Endothelial cell of umbilical vein (primary cell): ENCODE measurements at regions not wholly inside any gene's neighbourhood (a gene's known extent, or its start where the extent isn't known, plus 50 kb on each side); places are given as distances from the start of the nearest gene placed in this dataset.

Source experiments
- BruUV-seq: library from RNA; stranded (reverse); fragments of 400-500 nt; replicated peaks from 2 replicates; lab custom pipeline; 2021; lab: Mats Ljungman, UMichigan
- CTCF ChIA-PET: fragments of 300-600, 350-600 bp; sonication (Branson Sonifier 250); formaldehyde crosslinking; loops from one replicate; lab custom pipeline; 2021; ENCODE audit warnings: antibody characterized with exemption, inconsistent platforms; lab: Charles Lee
- POLR2A ChIA-PET: fragments of 300-600, 350-600 bp; sonication (Branson Sonifier 250); formaldehyde crosslinking; loops from one replicate; lab custom pipeline; 2021; ENCODE audit warnings: antibody characterized with exemption, inconsistent platforms; lab: Charles Lee
- DNase-seq: peaks from one replicate; pipeline ENCODE4 v3.0.0-alpha.2; 2011; ENCODE audit warnings: low read depth, low spot score
- FAIRE-seq: peaks from 2 replicates; lab custom pipeline; 2011; peaks lifted over from hg19 to GRCh38; lab: Jason Lieb, UNC
- H2AFZ ChIP-seq: 2 replicates; pipeline ENCODE4 v1.6.0; 2012; ENCODE audit warnings: low read depth, low read length, control low read depth, inconsistent platforms
- H3K27ac ChIP-seq: 2 replicates; pipeline ENCODE4 v1.5.1; 2011; ENCODE audit warnings: low read depth, mild to moderate bottlenecking, control low read depth, low read length, moderate library complexity; ENCODE audit not compliant: insufficient read depth
- H3K27me3 ChIP-seq, 2 experiments: 2 replicates each; pipeline versions ENCODE4 v1.6.0 to v1.6.1; 2011; ENCODE audit warnings: low read length in 2 of 2, mixed read lengths in 1 of 2; ENCODE audit not compliant: control insufficient read depth in 2 of 2, insufficient read depth in 2 of 2
- H3K36me3 ChIP-seq, 2 experiments: 2 replicates in 1 of 2; 3 replicates in 1 of 2; pipeline ENCODE4 v1.5.1; 2011; ENCODE audit warnings: low read length in 2 of 2, mild to moderate bottlenecking in 1 of 2, moderate library complexity in 1 of 2; ENCODE audit not compliant: control insufficient read depth in 2 of 2, insufficient read depth in 2 of 2; ENCODE audit errors: extremely low read depth in 1 of 2
- H3K4me1 ChIP-seq: 3 replicates; pipeline ENCODE4 v1.5.1; 2011; ENCODE audit warnings: mild to moderate bottlenecking, low read length; ENCODE audit not compliant: control insufficient read depth, insufficient read depth; ENCODE audit errors: extremely low read depth
- H3K4me2 ChIP-seq: 2 replicates; pipeline ENCODE4 v1.6.1; 2011; ENCODE audit warnings: low read length, control low read depth, mixed read lengths; ENCODE audit not compliant: insufficient read depth
- H3K4me3 ChIP-seq, 3 experiments: fragments of 200-600 bp in 1 of 3; sonication (generic), shearing (Covaris generic) in 1 of 3; replicated peaks in 1 of 3; 2 replicates each; pipeline ENCODE4 v1.5.1; 2011 to 2016; ENCODE audit warnings: control low read depth in 3 of 3, low read length in 3 of 3, mild to moderate bottlenecking in 2 of 3, inconsistent platforms in 1 of 3, low read depth in 1 of 3, moderate library complexity in 1 of 3; ENCODE audit not compliant: insufficient read depth in 1 of 3
- H3K79me2 ChIP-seq: 2 replicates; pipeline ENCODE4 v1.6.0; 2012; ENCODE audit warnings: low read length, inconsistent platforms; ENCODE audit not compliant: control insufficient read depth, insufficient read depth
- H3K9ac ChIP-seq: replicated peaks from 2 replicates; pipeline ENCODE3; 2011; ENCODE audit warnings: low read length, control low read depth; ENCODE audit not compliant: insufficient read depth; ENCODE audit errors: extremely low read depth
- H3K9me1 ChIP-seq: replicated peaks from 3 replicates; pipeline ENCODE4 v1.6.0; 2011; ENCODE audit warnings: mild to moderate bottlenecking, low read length; ENCODE audit not compliant: control insufficient read depth, insufficient read depth; ENCODE audit errors: extremely low read depth
- H3K9me3 ChIP-seq: replicated peaks from 2 replicates; pipeline ENCODE4 v1.5.1; 2012; ENCODE audit warnings: low read length, inconsistent platforms; ENCODE audit not compliant: control insufficient read depth, insufficient read depth
- H4K20me1 ChIP-seq: replicated peaks from 2 replicates; pipeline ENCODE3; 2011; ENCODE audit warnings: mild to moderate bottlenecking, low read length; ENCODE audit not compliant: control insufficient read depth, insufficient read depth; ENCODE audit errors: extremely low read depth
- CTCF ChIP-seq, 2 donors: IDR thresholded peaks; 1 replicate in 1 of 2; 2 replicates in 1 of 2; pipeline ENCODE4 v1.5.1; 2011; ENCODE audit warnings: low read length in 2 of 2, mild to moderate bottlenecking in 2 of 2, moderate library complexity in 2 of 2, control low read depth in 1 of 2, inconsistent platforms in 1 of 2, low read depth in 1 of 2; ENCODE audit not compliant: insufficient read depth in 1 of 2; ENCODE audit errors: extremely low read depth in 1 of 2
- EZH2 ChIP-seq: IDR thresholded peaks from 2 replicates; pipeline ENCODE4 v1.6.1; 2012; ENCODE audit warnings: borderline replicate concordance, low read depth, mild to moderate bottlenecking, moderate library complexity, low read length, inconsistent platforms; ENCODE audit not compliant: severe bottlenecking
- FOS ChIP-seq: IDR thresholded peaks from 2 replicates; pipeline ENCODE4 v1.6.1; 2011; ENCODE audit warnings: mild to moderate bottlenecking, low read length, moderate library complexity, borderline replicate concordance; ENCODE audit not compliant: insufficient read depth
- GATA2 ChIP-seq: IDR thresholded peaks from 2 replicates; pipeline ENCODE4 v1.7.0; 2011; ENCODE audit warnings: low read depth, mild to moderate bottlenecking, moderate library complexity, mixed read lengths, low read length; ENCODE audit not compliant: insufficient read length, insufficient read depth
- JUN ChIP-seq: IDR thresholded peaks from 2 replicates; pipeline ENCODE4 v1.6.1; 2011; ENCODE audit warnings: borderline replicate concordance, low read depth; ENCODE audit not compliant: insufficient read length, insufficient read depth
- MAX ChIP-seq: IDR thresholded peaks from 2 replicates; pipeline ENCODE4 v1.6.1; 2011; ENCODE audit not compliant: insufficient read depth, insufficient read length
- MYC ChIP-seq: IDR thresholded peaks from one replicate; pipeline ENCODE4 v1.6.1; 2011; ENCODE audit warnings: mild to moderate bottlenecking, low read depth, low read length
- POLR2A ChIP-seq: IDR thresholded peaks from 2 replicates; pipeline ENCODE4 v1.6.1; 2012; ENCODE audit warnings: low read depth, mild to moderate bottlenecking, control low read depth, low read length
- POLR2AphosphoS5 ChIP-seq: IDR thresholded peaks from 2 replicates; pipeline ENCODE4 v1.6.1; 2012; ENCODE audit warnings: low read depth, mild to moderate bottlenecking, control low read depth, low read length, moderate library complexity; ENCODE audit not compliant: insufficient read depth
- dilution Hi-C: fragments of 300-500 bp; cut with MboI; formaldehyde crosslinking; loops from one replicate; pipeline ENCODE4 v1.15.0; 2019; ENCODE audit warnings: low sequenced_read_pairs; ENCODE audit not compliant: extremely low pct_ligation_motif_present
- intact Hi-C: fragments of 100-400 bp; cut with micrococcal nuclease; formaldehyde crosslinking; loops from one replicate; pipeline ENCODE4 v1.10.0; 2022

- H4K20me1 ChIP-seq = no peaks in the 10 kb centered on the region
- dilution Hi-C loops (no loop called here), intact Hi-C loops (no loop called here)
- H3K79me2 ChIP-seq = no peaks in the 10 kb centered on the region
- peaks cover 2% of the 10 kb centered on the region for H3K9me3 ChIP-seq
- H3K27me3 ChIP-seq = no peaks in the 10 kb centered on the region
- no peak overlapping the region for H3K27ac ChIP-seq
- no peak for DNase-seq
- H3K9me1 ChIP-seq = no peaks in the 10 kb centered on the region
- FAIRE-seq = no peak
- no peak overlapping the region for H3K9ac ChIP-seq
- no peak overlapping the region for H2AFZ ChIP-seq
- H3K36me3 ChIP-seq = no peaks in the 10 kb centered on the region
- H3K4me3 ChIP-seq = no peak overlapping the region
- H3K4me1 ChIP-seq = no peaks in the 10 kb centered on the region
- no TSS peak for BruUV-seq
- POLR2A ChIA-PET = no interaction called here
- CTCF ChIA-PET = no interaction called here
- TF ChIP-seq JUN (no peak), CTCF (IDR thresholded peaks at IDR 0.05; ENCODE audit: extremely low read depth in 1 of 2, insufficient read depth in 1 of 2, low read depth in 1 of 2, low read length in 2 of 2) (no peak), EZH2 (no peak), MAX (no peak), FOS (no peak)
- no peak overlapping the region for H3K4me2 ChIP-seq
Observed at GRCh38 chr7:68984306-68984705, 614.0 kb upstream of the AUTS2 start.

- Histone ChIP-seq H3K4me2 (no peak overlapping the region), H2AFZ (no peak overlapping the region), H3K9me1 (no peaks in the 10 kb centered on the region), H3K27ac (no peak overlapping the region), H3K9me3 (peaks cover 2% of the 10 kb centered on the region), H4K20me1 (no peaks in the 10 kb centered on the region), H3K27me3 (no peaks in the 10 kb centered on the region), H3K79me2 (no peaks in the 10 kb centered on the region), H3K4me1 (no peaks in the 10 kb centered on the region), H3K9ac (no peak overlapping the region), H3K4me3 (no peak overlapping the region), H3K36me3 (no peaks in the 10 kb centered on the region)
- CTCF ChIA-PET = no interaction called here
- DNase-seq (no peak), FAIRE-seq (no peak)
- BruUV-seq = no TSS peak
- POLR2A ChIA-PET = no interaction called here
- dilution Hi-C loops = no loop called here
- TF ChIP-seq CTCF (IDR thresholded peaks at IDR 0.05; ENCODE audit: extremely low read depth in 1 of 2, insufficient read depth in 1 of 2, low read depth in 1 of 2, low read length in 2 of 2) = no peak
- TF ChIP-seq POLR2A = no peak
- no peak for TF ChIP-seq EZH2
- no peak for TF ChIP-seq JUN
- TF ChIP-seq GATA2 = no peak
- no peak for TF ChIP-seq FOS
- TF ChIP-seq MAX = no peak
- no peak for TF ChIP-seq POLR2AphosphoS5
- no peak for TF ChIP-seq MYC
- intact Hi-C loops = no loop called here
Observed at GRCh38 chr7:68994841-68995240, 603.4 kb upstream of the AUTS2 start.
